ENCODE measurements at regions not wholly inside any gene's neighbourhood (a gene's known extent, or its start where the extent isn't known, plus 50 kb on each side); places are given as distances from the start of the nearest gene placed in this dataset.

- Histone ChIP-seq H3K27me3 (ENCODE audit: control insufficient read depth in 2 of 2, insufficient read depth in 2 of 2, low read length in 2 of 2) (no peaks in the 10 kb centered on the region), H3K9me3 (replicated peaks; ENCODE audit: control insufficient read depth, insufficient read depth, low read length) (no peaks in the 10 kb centered on the region), H3K9ac (replicated peaks; ENCODE audit: extremely low read depth, insufficient read depth, low read length) (no peak overlapping the region), H3K9me1 (replicated peaks; ENCODE audit: control insufficient read depth, extremely low read depth, insufficient read depth, low read length) (no peaks in the 10 kb centered on the region), H4K20me1 (replicated peaks; ENCODE audit: control insufficient read depth, extremely low read depth, insufficient read depth, low read length) (no peaks in the 10 kb centered on the region), H3K4me1 (ENCODE audit: control insufficient read depth, extremely low read depth, insufficient read depth, low read length) (no peaks in the 10 kb centered on the region), H3K4me3 (replicated peaks in 1 of 3; ENCODE audit: insufficient read depth in 1 of 3, low read depth in 1 of 3, low read length in 3 of 3) (no peak overlapping the region), H3K36me3 (ENCODE audit: control insufficient read depth in 2 of 2, extremely low read depth in 1 of 2, insufficient read depth in 2 of 2, low read length in 2 of 2) (no peaks in the 10 kb centered on the region), H3K27ac (ENCODE audit: insufficient read depth, low read depth, low read length) (no peak overlapping the region), H3K79me2 (ENCODE audit: control insufficient read depth, insufficient read depth, low read length) (no peaks in the 10 kb centered on the region), H3K4me2 (ENCODE audit: insufficient read depth, low read length) (no peak overlapping the region), H2AFZ (ENCODE audit: low read depth, low read length) (no peak overlapping the region)
- ChIA-PET POLR2A (no interaction called here), CTCF (interaction anchor here (0.9 to 2.0 kb wide), 4 partner anchors 13 to 17 kb away, joined by 3 to 4 read pairs (median 3); no protein-coding TSS in a partner anchor)
- dilution Hi-C loops (cut with MboI; ENCODE audit: extremely low pct_ligation_motif_present, low sequenced_read_pairs) (no loop called here), intact Hi-C loops (cut with micrococcal nuclease) (no loop called here)
- TF ChIP-seq GATA2 (IDR thresholded peaks at IDR 0.05; ENCODE audit: insufficient read depth, insufficient read length, low read depth, low read length) = no peak
- no peak for TF ChIP-seq JUN (IDR thresholded peaks at IDR 0.05; ENCODE audit: borderline replicate concordance, insufficient read depth, insufficient read length, low read depth)
- TF ChIP-seq POLR2A (IDR thresholded peaks at IDR 0.05; ENCODE audit: low read depth, low read length) = no peak
- TF ChIP-seq MAX (IDR thresholded peaks at IDR 0.05; ENCODE audit: insufficient read depth, insufficient read length) = no peak
- no peak for TF ChIP-seq CTCF (IDR thresholded peaks at IDR 0.05; ENCODE audit: extremely low read depth in 1 of 2, insufficient read depth in 1 of 2, low read depth in 1 of 2, low read length in 2 of 2)
- no peak for TF ChIP-seq MYC (IDR thresholded peaks at IDR 0.05; ENCODE audit: low read depth, low read length)
- TF ChIP-seq FOS (IDR thresholded peaks at IDR 0.05; ENCODE audit: borderline replicate concordance, insufficient read depth, low read length) = no peak
- BruUV-seq (replicated peaks) = no TSS peak
- DNase-seq (ENCODE audit: low read depth, low spot score) (no peak), FAIRE-seq (no peak)
Observed at GRCh38 chr2:57973621-57974186, 72.9 kb upstream of the VRK2 start.

Data from endothelial cell of umbilical vein (primary cell).